ENCODE measurements at regions not wholly inside any gene's neighbourhood (a gene's known extent, or its start where the extent isn't known, plus 50 kb on each side); places are given as distances from the start of the nearest gene placed in this dataset.

DNA sequence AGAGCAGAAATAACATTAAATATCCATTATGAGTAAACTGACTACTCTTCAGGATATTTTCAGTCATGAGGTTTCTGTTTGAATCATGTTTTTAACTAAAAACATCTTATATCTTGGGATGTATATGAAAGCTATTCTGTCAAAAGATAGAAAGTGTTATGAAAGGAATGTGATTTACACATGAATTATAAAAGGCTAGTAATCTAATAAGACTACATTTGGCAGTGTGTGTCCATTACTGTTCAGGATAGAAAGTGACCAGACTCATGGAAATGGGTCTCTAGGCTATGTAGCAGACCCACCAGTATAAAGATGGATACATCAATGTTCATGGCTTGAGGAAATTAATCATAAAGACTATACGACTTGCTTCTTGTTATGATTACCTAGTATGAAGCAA is 1328.2 kb upstream of the NUDT12 start:
- no peak for TF ChIP-seq RCOR1 (IDR thresholded peaks at IDR 0.05; ENCODE audit: low read length)
- no peak for TF ChIP-seq FOXM1 (IDR thresholded peaks at IDR 0.05; ENCODE audit: low read depth)
- TF ChIP-seq, protein P1, sequence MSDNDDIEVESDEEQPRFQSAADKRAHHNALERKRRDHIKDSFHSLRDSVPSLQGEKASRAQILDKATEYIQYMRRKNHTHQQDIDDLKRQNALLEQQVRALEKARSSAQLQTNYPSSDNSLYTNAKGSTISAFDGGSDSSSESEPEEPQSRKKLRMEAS (IDR thresholded peaks at IDR 0.05; ENCODE audit: low read depth) = no peak
- TF ChIP-seq FOXJ3 (CRISPR knock-in tag; IDR thresholded peaks at IDR 0.05) = no peak
- TF ChIP-seq, protein P2, sequence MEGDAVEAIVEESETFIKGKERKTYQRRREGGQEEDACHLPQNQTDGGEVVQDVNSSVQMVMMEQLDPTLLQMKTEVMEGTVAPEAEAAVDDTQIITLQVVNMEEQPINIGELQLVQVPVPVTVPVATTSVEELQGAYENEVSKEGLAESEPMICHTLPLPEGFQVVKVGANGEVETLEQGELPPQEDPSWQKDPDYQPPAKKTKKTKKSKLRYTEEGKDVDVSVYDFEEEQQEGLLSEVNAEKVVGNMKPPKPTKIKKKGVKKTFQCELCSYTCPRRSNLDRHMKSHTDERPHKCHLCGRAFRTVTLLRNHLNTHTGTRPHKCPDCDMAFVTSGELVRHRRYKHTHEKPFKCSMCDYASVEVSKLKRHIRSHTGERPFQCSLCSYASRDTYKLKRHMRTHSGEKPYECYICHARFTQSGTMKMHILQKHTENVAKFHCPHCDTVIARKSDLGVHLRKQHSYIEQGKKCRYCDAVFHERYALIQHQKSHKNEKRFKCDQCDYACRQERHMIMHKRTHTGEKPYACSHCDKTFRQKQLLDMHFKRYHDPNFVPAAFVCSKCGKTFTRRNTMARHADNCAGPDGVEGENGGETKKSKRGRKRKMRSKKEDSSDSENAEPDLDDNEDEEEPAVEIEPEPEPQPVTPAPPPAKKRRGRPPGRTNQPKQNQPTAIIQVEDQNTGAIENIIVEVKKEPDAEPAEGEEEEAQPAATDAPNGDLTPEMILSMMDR (IDR thresholded peaks at IDR 0.05) = no peak
- no peak for TF ChIP-seq CHD2 (IDR thresholded peaks at IDR 0.05; ENCODE audit: low read length, partially characterized antibody)
- no peak for TF ChIP-seq NFIC (IDR thresholded peaks at IDR 0.05; ENCODE audit: borderline replicate concordance)
- TF ChIP-seq, protein P3, sequence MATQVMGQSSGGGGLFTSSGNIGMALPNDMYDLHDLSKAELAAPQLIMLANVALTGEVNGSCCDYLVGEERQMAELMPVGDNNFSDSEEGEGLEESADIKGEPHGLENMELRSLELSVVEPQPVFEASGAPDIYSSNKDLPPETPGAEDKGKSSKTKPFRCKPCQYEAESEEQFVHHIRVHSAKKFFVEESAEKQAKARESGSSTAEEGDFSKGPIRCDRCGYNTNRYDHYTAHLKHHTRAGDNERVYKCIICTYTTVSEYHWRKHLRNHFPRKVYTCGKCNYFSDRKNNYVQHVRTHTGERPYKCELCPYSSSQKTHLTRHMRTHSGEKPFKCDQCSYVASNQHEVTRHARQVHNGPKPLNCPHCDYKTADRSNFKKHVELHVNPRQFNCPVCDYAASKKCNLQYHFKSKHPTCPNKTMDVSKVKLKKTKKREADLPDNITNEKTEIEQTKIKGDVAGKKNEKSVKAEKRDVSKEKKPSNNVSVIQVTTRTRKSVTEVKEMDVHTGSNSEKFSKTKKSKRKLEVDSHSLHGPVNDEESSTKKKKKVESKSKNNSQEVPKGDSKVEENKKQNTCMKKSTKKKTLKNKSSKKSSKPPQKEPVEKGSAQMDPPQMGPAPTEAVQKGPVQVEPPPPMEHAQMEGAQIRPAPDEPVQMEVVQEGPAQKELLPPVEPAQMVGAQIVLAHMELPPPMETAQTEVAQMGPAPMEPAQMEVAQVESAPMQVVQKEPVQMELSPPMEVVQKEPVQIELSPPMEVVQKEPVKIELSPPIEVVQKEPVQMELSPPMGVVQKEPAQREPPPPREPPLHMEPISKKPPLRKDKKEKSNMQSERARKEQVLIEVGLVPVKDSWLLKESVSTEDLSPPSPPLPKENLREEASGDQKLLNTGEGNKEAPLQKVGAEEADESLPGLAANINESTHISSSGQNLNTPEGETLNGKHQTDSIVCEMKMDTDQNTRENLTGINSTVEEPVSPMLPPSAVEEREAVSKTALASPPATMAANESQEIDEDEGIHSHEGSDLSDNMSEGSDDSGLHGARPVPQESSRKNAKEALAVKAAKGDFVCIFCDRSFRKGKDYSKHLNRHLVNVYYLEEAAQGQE (IDR thresholded peaks at IDR 0.05; ENCODE audit: low read depth, low read length) = no peak
- TF ChIP-seq POLR2AphosphoS5 (IDR thresholded peaks at IDR 0.05; ENCODE audit: low read depth, low read length) = no peak
- no peak for TF ChIP-seq NRF1 (IDR thresholded peaks at IDR 0.05; ENCODE audit: low read depth, low read length)
- TF ChIP-seq SIN3A (IDR thresholded peaks at IDR 0.05; ENCODE audit: borderline replicate concordance, low read depth, low read length) = no peak
- TF ChIP-seq TAF1 (IDR thresholded peaks at IDR 0.05; ENCODE audit: borderline replicate concordance, low read depth, low read length) = no peak
